Neural cell (in vitro differentiated cells): ENCODE measurements at regions not wholly inside any gene's neighbourhood (a gene's known extent, or its start where the extent isn't known, plus 50 kb on each side); places are given as distances from the start of the nearest gene placed in this dataset.

Experiments
- H2AFZ ChIP-seq: fragments of 200-600, 300-800 bp; sonication (generic), shearing (Covaris generic); 2 replicates; pipeline ENCODE4 v1.6.0; 2014; ENCODE audit warnings: low read depth, mild to moderate bottlenecking, antibody characterized with exemption, low read length, moderate library complexity
- H3F3A ChIP-seq: fragments of 200-600 bp; shearing (Covaris generic); 2 replicates; pipeline ENCODE4 v1.6.1; 2016; ENCODE audit warnings: mild to moderate bottlenecking, moderate library complexity, mixed read lengths, antibody characterized with exemption, low read length; ENCODE audit not compliant: insufficient read depth, poor library complexity, severe bottlenecking
- H3K27ac ChIP-seq: fragments of 200-600, 300-800 bp; sonication (generic), shearing (Covaris generic); 2 replicates; pipeline ENCODE4 v1.5.1; 2014; ENCODE audit warnings: mild to moderate bottlenecking, low read length, moderate library complexity
- H3K27me3 ChIP-seq: fragments of 300-800, 200-600 bp; sonication (generic), shearing (Covaris generic); 2 replicates; pipeline ENCODE4 v1.6.0; 2014; ENCODE audit warnings: mild to moderate bottlenecking, low read depth, low read length, moderate library complexity; ENCODE audit not compliant: insufficient read depth
- H3K36me3 ChIP-seq: fragments of 300-800, 200-600 bp; sonication (generic), shearing (Covaris generic); 2 replicates; pipeline ENCODE4 v1.5.1; 2014; ENCODE audit warnings: mild to moderate bottlenecking, antibody characterized with exemption, low read length, moderate library complexity; ENCODE audit not compliant: insufficient read depth
- H3K4me2 ChIP-seq: fragments of 300-800, 200-600 bp; sonication (generic), shearing (Covaris generic); 2 replicates; pipeline ENCODE4 v1.6.0; 2014; ENCODE audit warnings: mild to moderate bottlenecking, low read length
- H3K4me3 ChIP-seq: fragments of 300-800, 200-600 bp; sonication (generic), shearing (Covaris generic); 2 replicates; pipeline ENCODE4 v1.5.1; 2014; ENCODE audit warnings: mild to moderate bottlenecking, low read length, moderate library complexity
- H3K79me2 ChIP-seq: fragments of 200-600 bp; shearing (Covaris generic); replicated peaks from 2 replicates; pipeline ENCODE4 v1.6.0; 2014; ENCODE audit warnings: mild to moderate bottlenecking, low read length, moderate library complexity; ENCODE audit not compliant: insufficient read depth
- H3K9ac ChIP-seq: fragments of 300-800, 200-600 bp; sonication (generic), shearing (Covaris generic); 2 replicates; pipeline ENCODE4 v1.6.1; 2016; ENCODE audit warnings: mild to moderate bottlenecking, low read length, mixed read lengths
- H3K9me2 ChIP-seq: fragments of 200-600 bp; shearing (Covaris generic); 2 replicates; pipeline ENCODE4 v1.6.1; 2016; ENCODE audit warnings: mild to moderate bottlenecking, low read length, mixed read lengths; ENCODE audit not compliant: insufficient read depth
- H3K9me3 ChIP-seq: fragments of 200-600, 300-800 bp; sonication (generic), shearing (Covaris generic); 2 replicates; pipeline ENCODE4 v1.6.1; 2016; ENCODE audit warnings: mild to moderate bottlenecking, mixed run types, low read length, moderate library complexity, mixed read lengths
- H4K20me1 ChIP-seq: fragments of 200-600 bp; shearing (Covaris generic); 2 replicates; pipeline ENCODE4 v1.6.1; 2016; ENCODE audit warnings: mild to moderate bottlenecking, mixed run types; ENCODE audit not compliant: insufficient read depth
- CTCF ChIP-seq: fragments of 450-650 bp; IDR thresholded peaks from 2 replicates; pipeline ENCODE4 v1.5.1; 2014; ENCODE audit warnings: antibody characterized with exemption, mild to moderate bottlenecking, moderate library complexity; ENCODE audit not compliant: poor library complexity, severe bottlenecking
- EP300 ChIP-seq: fragments of 450-650 bp; conservative IDR thresholded peaks from 2 replicates; pipeline ENCODE4 v1.6.1; 2014; ENCODE audit warnings: antibody characterized with exemption, mild to moderate bottlenecking, moderate library complexity; ENCODE audit not compliant: poor library complexity, severe bottlenecking
- EZH2 ChIP-seq: fragments of 200-600, 300-800 bp; shearing (Covaris generic), sonication (generic); IDR thresholded peaks from 2 replicates; pipeline ENCODE4 v1.6.1; 2014; ENCODE audit warnings: antibody characterized with exemption, low read length, borderline replicate concordance, mild to moderate bottlenecking; ENCODE audit not compliant: insufficient read depth, poor library complexity, severe bottlenecking
- MXI1 ChIP-seq: fragments of 450-650 bp; conservative IDR thresholded peaks from 2 replicates; pipeline ENCODE4 v1.6.1; 2014; ENCODE audit warnings: antibody characterized with exemption, mild to moderate bottlenecking; ENCODE audit not compliant: poor library complexity, severe bottlenecking
- POLR2AphosphoS5 ChIP-seq: IDR thresholded peaks from 2 replicates; pipeline ENCODE4 v1.6.1; 2012
- RAD21 ChIP-seq: fragments of 450-650 bp; conservative IDR thresholded peaks from 2 replicates; pipeline ENCODE4 v1.6.1; 2014; ENCODE audit warnings: antibody characterized with exemption, mild to moderate bottlenecking, moderate library complexity
- REST ChIP-seq: IDR thresholded peaks from 2 replicates; pipeline ENCODE4 v1.6.1; 2012; ENCODE audit warnings: borderline replicate concordance
- SMC3 ChIP-seq: fragments of 450-650 bp; conservative IDR thresholded peaks from 2 replicates; pipeline ENCODE4 v1.6.1; 2014; ENCODE audit warnings: antibody characterized with exemption, mild to moderate bottlenecking, moderate library complexity; ENCODE audit not compliant: poor library complexity
- TAF1 ChIP-seq: IDR thresholded peaks from 2 replicates; pipeline ENCODE4 v1.6.1; 2012; ENCODE audit warnings: low read depth

GRCh38 chr4:14726877-14727361, 275.4 kb upstream of the CPEB2 start:
- Histone ChIP-seq H3K4me2 (no peak overlapping the region), H3K9ac (no peak overlapping the region)

GRCh38 chr4:14729282-14730000, 272.8 kb upstream of the CPEB2 start:
- no peak overlapping the region for H3K27ac ChIP-seq
- H3K27me3 ChIP-seq, result no peaks in the 10 kb centered on the region
- no peaks in the 10 kb centered on the region for H3F3A ChIP-seq
- H4K20me1 ChIP-seq, result no peaks in the 10 kb centered on the region
- no peaks in the 10 kb centered on the region for H3K9me3 ChIP-seq
- H3K36me3 ChIP-seq, result no peaks in the 10 kb centered on the region
- H3K4me2 ChIP-seq, result no peak overlapping the region
- H3K79me2 ChIP-seq, result no peaks in the 10 kb centered on the region
- H3K9me2 ChIP-seq, result no peaks in the 10 kb centered on the region
- no peak overlapping the region for H3K9ac ChIP-seq
- no peak overlapping the region for H3K4me3 ChIP-seq
- no peak overlapping the region for H2AFZ ChIP-seq
- TF ChIP-seq MXI1 (no peak), CTCF (no peak), SMC3 (no peak), POLR2AphosphoS5 (no peak), REST (no peak)

More at GRCh38 chr4:14726877-14727361, 275.4 kb upstream of the CPEB2 start:
- H3F3A ChIP-seq, result no peaks in the 10 kb centered on the region
- no peaks in the 10 kb centered on the region for H3K9me2 ChIP-seq
- TF ChIP-seq EP300, result no peak
- no peak for TF ChIP-seq REST
- no peak for TF ChIP-seq POLR2AphosphoS5
- no peak for TF ChIP-seq TAF1
- TF ChIP-seq EZH2, result no peak
- TF ChIP-seq SMC3, result no peak
- no peak for TF ChIP-seq MXI1
- TF ChIP-seq CTCF, result no peak
- TF ChIP-seq RAD21, result no peak
- no peak overlapping the region for H3K27ac ChIP-seq
- H3K27me3 ChIP-seq, result no peaks in the 10 kb centered on the region
- no peak overlapping the region for H2AFZ ChIP-seq
- H3K79me2 ChIP-seq, result no peaks in the 10 kb centered on the region
- H3K9me3 ChIP-seq, result no peaks in the 10 kb centered on the region
- H3K36me3 ChIP-seq, result no peaks in the 10 kb centered on the region
- H4K20me1 ChIP-seq, result no peaks in the 10 kb centered on the region
- no peak overlapping the region for H3K4me3 ChIP-seq
